C4-2B (cell line): ENCODE measurements at regions not wholly inside any gene's neighbourhood (a gene's known extent, or its start where the extent isn't known, plus 50 kb on each side); places are given as distances from the start of the nearest gene placed in this dataset.

Experiments
- ZFX ChIP-seq: fragments of 450-650 bp; IDR thresholded peaks from 2 replicates; pipeline ENCODE4 v1.6.1; 2017
- TF ChIP-seq, protein P1 (sequence below): fragments of 450-650 bp; conservative IDR thresholded peaks from 2 replicates; pipeline ENCODE4 v1.5.1; 2017; ENCODE audit warnings: mild to moderate bottlenecking

DNA sequence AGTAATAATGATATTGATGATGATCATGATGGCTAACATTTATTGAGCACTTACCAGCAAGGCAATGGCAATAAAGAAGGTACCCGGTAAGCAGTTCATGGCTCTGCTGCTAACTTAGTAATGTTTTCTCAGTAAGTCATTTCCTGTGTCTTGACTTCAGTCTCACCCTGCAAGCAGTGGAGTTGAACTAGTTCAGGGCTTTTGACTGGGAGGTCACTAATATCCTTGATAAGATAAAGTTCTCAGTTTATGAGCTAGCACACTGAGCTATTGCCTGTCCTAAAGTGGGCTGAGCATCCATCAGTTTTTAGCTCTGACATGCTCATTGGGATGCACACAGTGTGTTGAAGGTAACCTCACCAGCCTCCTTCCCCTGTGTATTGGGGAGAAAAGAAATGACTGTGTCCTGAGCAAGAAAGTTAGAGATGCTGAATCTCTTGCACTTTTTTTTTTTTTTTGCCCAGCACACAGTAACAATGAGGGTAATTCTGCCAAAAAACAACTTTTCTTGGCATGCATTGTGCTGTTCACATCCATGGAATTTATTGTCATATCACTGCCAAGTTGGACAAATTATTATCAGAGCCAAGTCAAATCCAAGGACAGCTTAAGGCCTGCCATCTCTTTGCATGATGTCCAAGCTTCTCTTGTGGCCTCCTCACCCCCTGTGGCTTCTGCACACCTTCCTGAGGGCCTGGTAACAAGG lies 55.5 kb upstream of the GADD45A start:
- TF ChIP-seq, protein P1, sequence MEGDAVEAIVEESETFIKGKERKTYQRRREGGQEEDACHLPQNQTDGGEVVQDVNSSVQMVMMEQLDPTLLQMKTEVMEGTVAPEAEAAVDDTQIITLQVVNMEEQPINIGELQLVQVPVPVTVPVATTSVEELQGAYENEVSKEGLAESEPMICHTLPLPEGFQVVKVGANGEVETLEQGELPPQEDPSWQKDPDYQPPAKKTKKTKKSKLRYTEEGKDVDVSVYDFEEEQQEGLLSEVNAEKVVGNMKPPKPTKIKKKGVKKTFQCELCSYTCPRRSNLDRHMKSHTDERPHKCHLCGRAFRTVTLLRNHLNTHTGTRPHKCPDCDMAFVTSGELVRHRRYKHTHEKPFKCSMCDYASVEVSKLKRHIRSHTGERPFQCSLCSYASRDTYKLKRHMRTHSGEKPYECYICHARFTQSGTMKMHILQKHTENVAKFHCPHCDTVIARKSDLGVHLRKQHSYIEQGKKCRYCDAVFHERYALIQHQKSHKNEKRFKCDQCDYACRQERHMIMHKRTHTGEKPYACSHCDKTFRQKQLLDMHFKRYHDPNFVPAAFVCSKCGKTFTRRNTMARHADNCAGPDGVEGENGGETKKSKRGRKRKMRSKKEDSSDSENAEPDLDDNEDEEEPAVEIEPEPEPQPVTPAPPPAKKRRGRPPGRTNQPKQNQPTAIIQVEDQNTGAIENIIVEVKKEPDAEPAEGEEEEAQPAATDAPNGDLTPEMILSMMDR = no peak
- no peak for TF ChIP-seq ZFX
